ENCODE measurements at regions not wholly inside any gene's neighbourhood (a gene's known extent, or its start where the extent isn't known, plus 50 kb on each side); places are given as distances from the start of the nearest gene placed in this dataset.

DNA sequence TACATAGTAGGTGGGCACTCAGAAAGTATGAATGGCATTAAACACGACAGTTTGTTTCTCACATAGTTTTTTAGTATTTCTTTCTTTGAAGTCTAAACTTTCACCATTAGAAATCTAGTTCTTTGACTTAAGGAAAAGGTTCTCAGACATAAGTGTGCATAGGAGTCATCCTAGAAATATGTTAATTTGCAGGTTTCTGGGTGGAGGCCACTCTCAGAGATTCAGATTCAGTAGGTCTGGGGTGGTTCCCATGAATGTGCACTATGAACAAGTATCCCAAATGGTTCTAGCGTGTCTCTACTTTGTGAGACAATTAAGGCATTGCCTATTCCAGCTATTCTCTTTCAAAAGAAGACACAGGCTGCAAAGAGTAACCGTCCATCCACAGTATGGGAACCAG is 119.3 kb downstream of the NGF start:
- no peak for TF ChIP-seq CREB5 (CRISPR knock-in tag; IDR thresholded peaks at IDR 0.05; ENCODE audit: low read depth)
- no peak for TF ChIP-seq SNAI2 (CRISPR knock-in tag; IDR thresholded peaks at IDR 0.05)
- TF ChIP-seq OSR1 (CRISPR knock-in tag; IDR thresholded peaks at IDR 0.05) = no peak
- TF ChIP-seq POU6F1 (CRISPR knock-in tag; IDR thresholded peaks at IDR 0.05; ENCODE audit: borderline replicate concordance, low read depth) = no peak
- no peak for TF ChIP-seq ZFP3 (CRISPR knock-in tag; IDR thresholded peaks at IDR 0.05)
- no peak for TF ChIP-seq ZNF565 (CRISPR knock-in tag; conservative IDR thresholded peaks at IDR 0.05; ENCODE audit: low read depth)
- TF ChIP-seq CSDC2 (CRISPR knock-in tag; IDR thresholded peaks at IDR 0.05) = no peak
- no peak for TF ChIP-seq TCF4 (CRISPR knock-in tag; IDR thresholded peaks at IDR 0.05; ENCODE audit: borderline replicate concordance)
- no peak for TF ChIP-seq BACH2 (CRISPR knock-in tag; IDR thresholded peaks at IDR 0.05; ENCODE audit: borderline replicate concordance)
- no peak for TF ChIP-seq CSRNP3 (CRISPR knock-in tag; IDR thresholded peaks at IDR 0.05)
- ATAC-seq = no peak

- TF ChIP-seq POU6F1 (CRISPR knock-in tag; IDR thresholded peaks at IDR 0.05; ENCODE audit: borderline replicate concordance, low read depth) (no peak), ZFP3 (CRISPR knock-in tag; IDR thresholded peaks at IDR 0.05) (no peak), BACH2 (CRISPR knock-in tag; IDR thresholded peaks at IDR 0.05; ENCODE audit: borderline replicate concordance) (no peak), ZC3H10 (CRISPR knock-in tag; IDR thresholded peaks at IDR 0.05) (no peak), RARB (CRISPR knock-in tag; IDR thresholded peaks at IDR 0.05) (no peak), OSR1 (CRISPR knock-in tag; IDR thresholded peaks at IDR 0.05) (no peak), ZNF8 (CRISPR knock-in tag; IDR thresholded peaks at IDR 0.05) (no peak), ESRRG (CRISPR knock-in tag; IDR thresholded peaks at IDR 0.05) (no peak), SNAI2 (CRISPR knock-in tag; IDR thresholded peaks at IDR 0.05) (no peak), CSDC2 (CRISPR knock-in tag; IDR thresholded peaks at IDR 0.05) (no peak), ZNF565 (CRISPR knock-in tag; conservative IDR thresholded peaks at IDR 0.05; ENCODE audit: low read depth) (no peak), PPARA (CRISPR knock-in tag; IDR thresholded peaks at IDR 0.05; ENCODE audit: borderline replicate concordance) (no peak), ISL1 (CRISPR knock-in tag; IDR thresholded peaks at IDR 0.05) (no peak), CSRNP3 (CRISPR knock-in tag; IDR thresholded peaks at IDR 0.05) (no peak), CREB5 (CRISPR knock-in tag; IDR thresholded peaks at IDR 0.05; ENCODE audit: low read depth) (no peak), TCF4 (CRISPR knock-in tag; IDR thresholded peaks at IDR 0.05; ENCODE audit: borderline replicate concordance) (no peak), PATZ1 (CRISPR knock-in tag; IDR thresholded peaks at IDR 0.05; ENCODE audit: borderline replicate concordance) (no peak)
- ATAC-seq = no peak
These were observed 120.0 kb downstream of the NGF start for GRCh38 chr1:115218034-115218405.

Measured in SK-N-SH treated with all-trans-retinoic acid at 6 μM for 48 hours (cell line).